ENCODE measurements at regions not wholly inside any gene's neighbourhood (a gene's known extent, or its start where the extent isn't known, plus 50 kb on each side); places are given as distances from the start of the nearest gene placed in this dataset.

GRCh38 chr20:22430746-22431168 is 153.6 kb downstream of the FOXA2 start (continued):
- TF ChIP-seq, protein P1, sequence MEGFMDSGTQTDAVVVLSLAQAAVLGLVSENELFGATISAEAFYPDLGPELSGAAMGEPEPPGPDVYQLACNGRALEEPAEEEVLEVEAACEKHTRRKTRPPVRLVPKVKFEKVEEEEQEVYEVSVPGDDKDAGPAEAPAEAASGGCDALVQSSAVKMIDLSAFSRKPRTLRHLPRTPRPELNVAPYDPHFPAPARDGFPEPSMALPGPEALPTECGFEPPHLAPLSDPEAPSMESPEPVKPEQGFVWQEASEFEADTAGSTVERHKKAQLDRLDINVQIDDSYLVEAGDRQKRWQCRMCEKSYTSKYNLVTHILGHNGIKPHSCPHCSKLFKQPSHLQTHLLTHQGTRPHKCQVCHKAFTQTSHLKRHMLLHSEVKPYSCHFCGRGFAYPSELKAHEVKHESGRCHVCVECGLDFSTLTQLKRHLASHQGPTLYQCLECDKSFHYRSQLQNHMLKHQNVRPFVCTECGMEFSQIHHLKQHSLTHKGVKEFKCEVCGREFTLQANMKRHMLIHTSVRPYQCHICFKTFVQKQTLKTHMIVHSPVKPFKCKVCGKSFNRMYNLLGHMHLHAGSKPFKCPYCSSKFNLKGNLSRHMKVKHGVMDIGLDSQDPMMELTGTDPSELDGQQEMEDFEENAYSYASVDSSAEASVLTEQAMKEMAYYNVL (CRISPR knock-in tag; IDR thresholded peaks at IDR 0.05; ENCODE audit: borderline replicate concordance), result peak; percentile 96
- TF ChIP-seq ZNF264 (CRISPR knock-in tag; IDR thresholded peaks at IDR 0.05) (peak; percentile 93), AKNA (CRISPR knock-in tag; IDR thresholded peaks at IDR 0.05; ENCODE audit: borderline replicate concordance) (peak; percentile 50; the same call in 1 of the 2 replicates), PAWR (CRISPR knock-in tag; IDR thresholded peaks at IDR 0.05; ENCODE audit: borderline replicate concordance) (no peak), HOMEZ (CRISPR knock-in tag; IDR thresholded peaks at IDR 0.05; ENCODE audit: low read depth) (peak; percentile 98), SIN3B (IDR thresholded peaks at IDR 0.05; ENCODE audit: low read length) (0 out of 2 replicates have a peak, but pooled peaks have one; percentile 14), ZNF562 (CRISPR knock-in tag; IDR thresholded peaks at IDR 0.05; ENCODE audit: borderline replicate concordance) (no peak), ZNF619 (CRISPR knock-in tag; IDR thresholded peaks at IDR 0.05) (peak; percentile 89; the same call in 1 of the 2 replicates), ZNF253 (CRISPR knock-in tag; IDR thresholded peaks at IDR 0.05; ENCODE audit: borderline replicate concordance) (no peak), ZNF782 (CRISPR knock-in tag; IDR thresholded peaks at IDR 0.05; ENCODE audit: borderline replicate concordance) (no peak; the same call in 1 of the 2 replicates), ZNF234 (CRISPR knock-in tag; conservative IDR thresholded peaks at IDR 0.05) (no peak; the same call in 1 of the 2 replicates), TOE1 (CRISPR knock-in tag; IDR thresholded peaks at IDR 0.05) (0 out of 2 replicates have a peak, but pooled peaks have one; percentile 92), ZNF713 (CRISPR knock-in tag; IDR thresholded peaks at IDR 0.05) (peak; percentile 73; the same call in 1 of the 2 replicates), HMGXB4 (CRISPR knock-in tag; IDR thresholded peaks at IDR 0.05; ENCODE audit: borderline replicate concordance in 1 of 2, low read depth in 1 of 2) (peak; percentile 71 to 88; a peak in 3 of 4 replicates), TBL1XR1 (IDR thresholded peaks at IDR 0.05; ENCODE audit: borderline replicate concordance, low read length, partially characterized antibody) (peak; percentile 85)
- TF ChIP-seq, protein P2, sequence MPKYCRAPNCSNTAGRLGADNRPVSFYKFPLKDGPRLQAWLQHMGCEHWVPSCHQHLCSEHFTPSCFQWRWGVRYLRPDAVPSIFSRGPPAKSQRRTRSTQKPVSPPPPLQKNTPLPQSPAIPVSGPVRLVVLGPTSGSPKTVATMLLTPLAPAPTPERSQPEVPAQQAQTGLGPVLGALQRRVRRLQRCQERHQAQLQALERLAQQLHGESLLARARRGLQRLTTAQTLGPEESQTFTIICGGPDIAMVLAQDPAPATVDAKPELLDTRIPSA (CRISPR knock-in tag; IDR thresholded peaks at IDR 0.05; ENCODE audit: borderline replicate concordance), result no peak
- TF ChIP-seq, protein P3, sequence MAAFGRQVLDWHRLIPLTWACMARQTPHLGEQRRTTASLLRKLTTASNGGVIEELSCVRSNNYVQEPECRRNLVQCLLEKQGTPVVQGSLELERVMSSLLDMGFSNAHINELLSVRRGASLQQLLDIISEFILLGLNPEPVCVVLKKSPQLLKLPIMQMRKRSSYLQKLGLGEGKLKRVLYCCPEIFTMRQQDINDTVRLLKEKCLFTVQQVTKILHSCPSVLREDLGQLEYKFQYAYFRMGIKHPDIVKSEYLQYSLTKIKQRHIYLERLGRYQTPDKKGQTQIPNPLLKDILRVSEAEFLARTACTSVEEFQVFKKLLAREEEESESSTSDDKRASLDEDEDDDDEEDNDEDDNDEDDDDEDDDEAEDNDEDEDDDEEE (CRISPR knock-in tag; IDR thresholded peaks at IDR 0.05), result peak; percentile 91; the same call in 1 of the 2 replicates

Measured in HepG2 (cell line).